Activated T-cell treated with anti-CD3 and anti-CD28 coated beads for 48 hours (primary cell): ENCODE measurements at regions not wholly inside any gene's neighbourhood (a gene's known extent, or its start where the extent isn't known, plus 50 kb on each side); places are given as distances from the start of the nearest gene placed in this dataset.
"Not testable (repeated sequence)": the region's sequence is repeated elsewhere in the genome, so short reads cannot be mapped to it uniquely, and the experiment has no call there.

Experiments
- DNase-seq: peaks from one replicate; pipeline ENCODE4 v3.0.0-alpha.2; 2020; ENCODE audit warnings: low read depth

DNA sequence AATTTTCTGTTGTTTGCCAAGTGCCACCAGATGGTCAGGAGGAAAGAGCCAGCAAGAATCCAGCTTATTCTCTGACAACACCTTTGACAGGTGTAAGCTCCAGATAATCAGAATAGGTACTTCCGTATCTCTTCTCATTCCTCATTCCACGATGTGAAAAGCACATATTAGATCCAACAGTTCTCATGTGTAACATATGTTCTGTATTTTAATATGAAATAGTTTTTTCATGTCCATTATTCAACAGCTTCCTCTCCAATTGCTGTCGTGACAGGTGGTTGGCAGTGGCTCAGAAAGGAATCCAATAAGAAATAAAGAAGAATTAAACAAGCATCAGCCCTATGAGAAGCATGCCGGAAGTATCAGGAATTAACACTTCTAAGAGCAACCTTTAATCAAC lies 1624.7 kb downstream of the MRPL39 start:
- DNase-seq = no peak

DNA sequence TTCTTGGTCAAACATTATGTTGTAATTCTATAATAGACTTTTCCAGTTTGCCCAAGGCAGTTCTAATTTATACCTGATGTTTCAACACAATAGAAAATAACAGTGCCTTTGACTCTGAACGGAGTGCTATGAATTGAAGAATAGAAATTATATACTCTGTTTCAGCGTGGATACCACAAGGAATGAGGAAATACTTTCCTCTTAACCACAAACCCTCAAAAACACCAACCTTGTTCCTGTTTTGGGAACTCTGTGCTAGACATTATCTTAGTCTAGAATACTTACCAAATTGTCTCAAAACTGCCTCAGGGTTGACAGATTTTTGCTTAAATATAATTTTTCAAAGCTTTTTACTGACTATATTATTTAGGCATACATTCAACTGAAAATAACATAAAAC lies 1629.3 kb downstream of the MRPL39 start:
- DNase-seq = no peak

- DNase-seq = peak; percentile 62
Measured at GRCh38 chr21:23968722-23969647, 1638.3 kb downstream of the MRPL39 start.

DNA sequence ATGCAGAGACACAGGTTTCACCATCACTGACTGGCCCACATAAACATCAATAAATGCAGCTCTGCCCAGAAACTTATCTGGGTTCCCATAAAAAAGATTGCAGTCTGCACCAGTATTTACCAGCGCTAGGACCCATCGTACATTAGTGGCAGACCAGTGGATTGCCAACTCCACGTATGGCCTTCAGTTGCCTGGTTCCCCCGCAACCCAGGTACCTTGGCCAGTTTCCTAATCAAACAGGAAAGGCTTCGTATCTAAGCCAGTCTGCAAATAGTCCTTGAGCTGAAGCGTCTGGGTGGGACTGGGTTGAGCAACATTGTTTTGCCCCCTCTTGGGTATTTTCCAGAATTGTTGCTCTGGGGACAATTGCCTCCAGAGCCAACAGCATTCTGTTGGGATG lies 1639.3 kb downstream of the MRPL39 start:
- DNase-seq = no peak

- DNase-seq = no peak
Measured at GRCh38 chr21:23963454-23963853, 1643.8 kb downstream of the MRPL39 start.

DNA sequence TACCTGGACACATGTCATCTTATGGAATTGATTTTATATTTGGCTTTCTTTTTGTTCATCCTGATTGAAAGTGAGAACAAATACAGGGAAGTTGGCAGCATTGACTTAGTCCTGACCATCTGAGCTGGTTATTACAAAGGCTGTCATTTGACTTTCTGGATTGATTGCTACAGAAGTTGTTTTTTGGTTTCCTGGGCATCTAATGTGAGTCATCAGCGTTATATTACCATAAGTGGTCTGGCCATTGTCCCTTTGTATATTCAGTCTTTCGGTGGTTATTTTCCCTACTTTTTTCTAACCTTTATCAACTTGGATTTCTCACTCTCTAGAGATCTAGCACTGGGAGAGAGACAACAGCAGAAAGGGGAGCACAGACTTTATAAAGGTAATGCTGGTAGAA lies 1646.5 kb downstream of the MRPL39 start:
- no peak for DNase-seq

DNA sequence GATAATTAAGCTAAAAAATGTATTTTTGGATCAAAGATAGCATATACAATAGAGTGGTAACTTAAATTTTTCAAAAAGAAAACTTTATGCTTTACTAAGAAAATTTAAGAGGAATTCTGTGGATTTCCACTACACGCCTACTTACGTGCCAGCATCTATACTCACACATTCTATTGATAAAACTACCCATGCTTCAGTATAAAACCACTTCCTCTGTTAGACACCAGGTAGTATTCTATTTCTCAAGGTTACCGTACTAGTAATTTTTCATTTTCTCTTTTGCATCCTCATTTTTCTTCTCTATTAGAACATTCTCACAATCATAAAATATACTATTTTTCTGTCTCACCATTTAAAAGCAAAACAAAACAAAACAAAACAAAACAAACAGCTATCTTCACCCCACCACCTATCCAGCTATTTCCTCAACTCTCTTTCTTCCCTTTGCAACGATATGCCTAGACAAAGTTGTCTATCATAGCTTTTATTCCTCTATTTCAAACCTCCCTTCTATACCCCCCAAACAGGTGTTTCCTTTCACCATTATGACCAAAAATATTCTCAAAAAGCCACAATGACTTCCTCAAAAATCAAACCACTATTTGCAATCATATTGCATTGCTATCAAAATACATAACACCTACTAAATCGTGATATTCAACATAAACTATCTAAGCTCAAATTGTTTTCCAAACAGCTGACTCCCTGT lies 1652.0 kb downstream of the MRPL39 start:
- no peak for DNase-seq

DNA sequence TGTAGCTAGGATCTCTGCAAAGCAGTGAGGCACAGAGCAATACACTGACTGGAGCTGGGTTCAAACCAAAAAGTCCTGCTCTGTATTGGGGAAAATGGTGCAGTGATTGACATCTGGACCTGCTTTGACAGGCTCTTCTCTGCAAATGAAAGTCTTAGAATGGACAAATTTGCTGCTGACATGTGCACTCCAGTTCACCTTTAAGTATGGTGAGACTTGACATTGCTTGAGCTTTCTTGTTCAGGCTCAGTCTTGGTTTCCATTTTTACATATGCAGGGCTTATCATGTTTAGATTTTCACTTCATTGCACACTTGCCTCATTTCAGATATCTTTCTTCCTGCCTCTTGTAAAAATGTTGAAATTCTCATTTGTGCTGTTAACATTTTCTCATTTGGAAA lies 1655.0 kb downstream of the MRPL39 start:
- no peak for DNase-seq

DNA sequence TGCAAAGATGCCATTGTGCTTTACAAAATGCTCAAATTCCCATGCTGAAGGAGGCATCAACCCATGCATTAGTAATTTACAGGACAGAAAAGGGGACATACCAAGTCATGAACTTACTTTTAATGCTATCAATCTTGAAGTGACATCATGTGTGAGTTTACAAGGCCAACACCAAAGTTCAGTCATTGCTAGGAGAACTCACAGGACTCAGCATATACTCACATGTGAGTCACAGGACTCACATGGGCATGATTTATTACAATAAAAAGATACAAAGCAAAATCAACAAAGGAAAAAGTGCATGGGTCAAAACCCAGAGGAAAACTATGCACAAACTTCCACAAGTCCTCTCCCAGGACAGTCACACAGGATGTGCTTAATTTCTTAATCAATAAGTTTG lies 1656.0 kb downstream of the MRPL39 start:
- DNase-seq = no peak

- DNase-seq = no peak
Measured at GRCh38 chr21:23950344-23950743, 1656.9 kb downstream of the MRPL39 start.

DNA sequence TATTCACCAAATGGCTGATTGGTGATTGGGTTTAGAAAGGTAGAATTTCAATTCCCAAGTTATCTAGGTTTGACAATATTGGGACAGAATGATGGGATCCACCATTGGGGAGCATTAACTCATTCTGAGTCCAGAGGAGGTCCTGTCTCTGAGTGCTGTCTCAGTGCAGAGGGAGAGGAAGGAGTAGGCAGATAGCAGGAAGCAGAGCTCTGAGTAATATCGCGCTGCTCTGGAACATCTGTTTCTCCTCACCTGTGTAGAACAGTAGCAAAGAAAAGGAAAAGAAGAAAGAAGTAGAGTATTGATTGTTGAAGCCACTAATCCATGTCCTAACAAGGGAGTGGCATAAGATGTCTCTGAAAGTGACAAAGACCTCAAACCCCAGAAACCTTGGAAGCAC lies 1657.8 kb downstream of the MRPL39 start:
- no peak for DNase-seq

DNA sequence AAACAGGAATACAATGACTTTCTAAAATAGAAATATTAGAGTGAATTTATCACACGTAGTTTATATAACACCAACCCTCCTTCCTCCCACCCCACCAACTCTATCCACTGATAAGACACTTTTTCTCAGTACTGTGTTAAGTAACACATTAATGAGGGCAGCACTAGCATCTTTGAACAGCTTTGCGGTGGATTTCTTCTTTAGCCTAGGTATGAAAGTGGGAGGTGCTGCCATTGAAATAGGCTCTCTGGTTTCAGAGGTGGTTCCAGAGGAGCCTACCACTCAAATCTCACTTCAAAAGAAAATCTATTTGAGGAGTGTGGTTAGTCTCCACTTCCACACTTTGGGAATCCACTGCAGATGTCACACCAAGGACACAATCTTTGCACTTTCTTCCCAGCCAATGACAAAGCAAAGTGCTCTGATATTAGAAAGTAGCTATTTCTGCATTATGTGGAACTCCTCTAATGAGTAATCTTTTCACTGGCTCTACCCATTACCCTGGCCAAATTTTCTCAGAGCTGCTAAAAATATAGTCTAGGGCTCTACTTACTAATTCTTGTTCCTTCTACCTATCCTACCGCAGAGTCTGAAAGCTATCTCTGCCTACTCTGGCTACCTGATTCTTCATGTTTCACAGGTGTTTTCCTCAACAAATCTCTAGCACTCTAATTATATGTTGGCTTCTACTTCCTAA lies 1667.8 kb downstream of the MRPL39 start:
- no peak for DNase-seq

GRCh38 chr21:23936991-23937390 lies 1670.3 kb downstream of the MRPL39 start:
- no peak for DNase-seq

DNA sequence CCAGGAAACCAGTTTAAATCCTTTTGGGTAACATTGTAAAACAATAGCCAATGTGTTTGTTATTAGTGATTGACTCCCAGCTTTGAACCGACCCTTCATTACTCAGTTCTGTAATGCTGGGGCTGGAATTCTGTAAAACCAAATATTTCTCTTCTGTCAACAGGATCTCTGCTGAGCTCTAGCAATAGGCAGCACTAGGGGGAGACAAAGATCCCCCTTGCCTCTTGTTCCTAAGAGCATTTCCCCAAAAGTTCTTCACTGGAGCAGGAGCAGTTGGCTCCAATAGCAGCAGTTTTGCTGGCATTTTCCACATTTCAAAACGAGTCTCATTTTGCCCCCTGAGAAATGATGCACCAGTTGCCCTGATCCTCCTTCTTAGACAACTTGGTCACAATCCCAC lies 1671.1 kb downstream of the MRPL39 start:
- DNase-seq = no peak

DNA sequence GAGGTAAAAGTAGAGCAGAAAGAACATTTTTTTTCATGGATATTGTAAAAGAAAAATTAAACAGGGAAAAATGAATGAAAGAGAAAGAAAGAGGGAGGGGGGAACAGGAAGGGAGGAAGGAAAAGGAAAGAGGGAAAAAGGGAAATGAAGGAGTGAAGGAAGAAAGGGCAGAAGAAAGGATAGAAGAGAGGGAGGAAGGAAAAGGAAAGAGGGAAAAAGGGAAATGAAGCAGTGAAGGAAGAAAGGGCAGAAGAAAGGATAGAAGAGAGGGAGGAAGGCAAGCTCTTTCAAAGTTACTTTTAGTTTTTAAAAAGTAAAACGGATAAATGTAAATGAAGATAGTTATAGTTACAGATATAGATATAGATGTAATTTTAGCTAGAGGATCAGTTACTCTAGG lies 1676.7 kb downstream of the MRPL39 start:
- no peak for DNase-seq

DNA sequence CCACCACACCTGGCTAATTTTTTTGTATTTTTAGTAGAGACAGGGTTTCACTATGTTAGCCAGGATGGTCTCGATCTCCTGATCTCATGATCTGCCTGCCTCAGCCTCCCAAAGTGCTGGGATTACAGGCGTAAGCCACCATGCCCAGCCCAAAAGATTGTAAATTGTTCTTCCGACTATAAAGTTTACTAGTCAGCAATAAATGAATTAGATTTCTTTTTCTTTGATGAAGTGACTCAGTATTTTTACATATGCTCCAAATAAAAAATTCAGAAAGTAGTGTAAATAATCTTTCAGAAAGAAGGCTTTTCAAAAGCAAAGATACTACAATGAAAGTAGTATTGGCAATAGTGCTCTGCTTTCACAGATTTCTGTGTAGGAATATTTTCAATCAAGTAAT lies 1680.9 kb downstream of the MRPL39 start:
- not testable (repeated sequence) for DNase-seq

DNA sequence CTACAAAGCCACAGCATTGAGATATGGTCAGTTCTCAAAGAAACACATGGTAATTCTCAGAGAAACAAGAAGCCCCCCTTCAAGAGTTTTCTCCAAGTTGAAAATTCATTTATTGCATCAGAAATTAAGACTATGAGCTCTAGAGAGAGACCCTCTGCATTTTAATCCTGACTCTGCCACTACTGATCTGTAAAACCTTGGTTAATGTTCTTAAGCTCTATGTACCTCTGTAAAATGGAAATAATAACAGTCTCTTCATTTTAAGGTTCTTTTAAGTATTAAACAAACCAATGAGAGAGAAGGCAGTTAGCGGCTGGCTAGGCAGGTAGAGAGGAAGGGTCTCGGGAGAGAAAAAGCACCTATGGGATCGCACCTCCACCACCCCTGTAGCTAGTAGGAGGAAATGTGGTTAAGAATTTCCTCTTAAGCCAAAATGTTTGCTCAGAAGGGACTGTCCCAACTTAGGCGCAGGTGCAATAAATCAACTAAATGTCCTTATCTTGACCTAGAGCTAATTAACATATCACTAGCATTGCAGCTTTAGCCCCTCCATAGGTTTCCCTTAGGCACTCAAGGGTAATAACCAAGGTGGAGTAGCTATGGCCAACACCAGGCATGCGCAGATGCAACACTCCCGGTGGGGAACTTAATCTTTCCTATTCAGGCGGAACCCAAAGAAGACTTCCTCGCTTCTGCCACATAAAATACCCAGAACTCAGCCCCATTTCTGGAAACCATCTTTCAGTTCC lies 1685.4 kb downstream of the MRPL39 start:
- no peak for DNase-seq

- no peak for DNase-seq
Measured at GRCh38 chr21:23900727-23901126, 1706.6 kb downstream of the MRPL39 start.

DNA sequence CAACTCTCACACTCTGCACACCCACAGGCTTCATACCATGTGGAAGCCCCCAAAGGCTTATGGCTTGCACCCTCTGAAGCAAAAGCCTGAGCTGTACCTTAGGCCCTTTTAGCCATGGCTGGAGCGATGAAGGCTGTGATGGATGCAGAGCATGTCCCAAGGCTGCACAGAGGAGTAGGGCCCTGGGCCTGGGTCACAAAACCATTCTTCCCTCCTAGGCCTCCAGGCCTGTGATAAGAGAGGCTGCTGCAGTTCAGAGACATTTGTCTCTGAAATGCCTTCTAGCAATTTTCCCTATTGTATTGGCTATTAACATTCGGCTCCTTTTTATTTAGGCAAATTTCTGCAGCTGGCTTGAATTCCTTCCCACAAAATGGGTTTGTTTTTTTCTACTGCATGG lies 1707.7 kb downstream of the MRPL39 start:
- no peak for DNase-seq

GRCh38 chr21:23890652-23891051 lies 1716.6 kb downstream of the MRPL39 start:
- DNase-seq = no peak

- peak; percentile 4 for DNase-seq
Measured at GRCh38 chr21:23887725-23888306, 1719.5 kb downstream of the MRPL39 start.
